Kidney (tissue), 13 donors: ENCODE measurements at regions not wholly inside any gene's neighbourhood (a gene's known extent, or its start where the extent isn't known, plus 50 kb on each side); places are given as distances from the start of the nearest gene placed in this dataset.
"Not testable (repeated sequence)": the region's sequence is repeated elsewhere in the genome, so short reads cannot be mapped to it uniquely, and the experiment has no call there.

Experiments
- DNase-seq, 5 donors: peaks; one replicate each; pipeline ENCODE4 v3.0.0-alpha.2; 2013 to 2020
- FAIRE-seq: peaks from 2 replicates; lab custom pipeline; 2012; peaks lifted over from hg19 to GRCh38; lab: Jason Lieb, UNC
- H3K27ac ChIP-seq, 2 donors: one replicate each; pipeline ENCODE4 v1.7.0; 2013; ENCODE audit warnings: low read depth in 2 of 2, low read length in 2 of 2, inconsistent platforms in 1 of 2
- H3K27me3 ChIP-seq: one replicate; pipeline ENCODE4 v1.7.1; 2013; ENCODE audit warnings: low read length, inconsistent platforms; ENCODE audit not compliant: control insufficient read depth, insufficient read depth
- H3K36me3 ChIP-seq, 3 donors: one replicate each; pipeline versions ENCODE4 v1.7.0 to v1.7.1; 2013; ENCODE audit warnings: low read length in 3 of 3, control low read depth in 1 of 3, inconsistent platforms in 1 of 3; ENCODE audit not compliant: insufficient read depth in 3 of 3, control insufficient read depth in 2 of 3
- H3K4me1 ChIP-seq, 3 donors: one replicate each; pipeline versions ENCODE4 v1.7.0 to v1.7.1; 2013; ENCODE audit warnings: low read length in 3 of 3, inconsistent platforms in 1 of 3, low read depth in 1 of 3; ENCODE audit not compliant: control insufficient read depth in 2 of 3, insufficient read depth in 2 of 3
- H3K4me3 ChIP-seq, 3 donors: one replicate each; pipeline versions ENCODE4 v1.7.0 to v1.8.1; 2013; ENCODE audit warnings: low read length in 3 of 3, control low read depth in 1 of 3, inconsistent platforms in 1 of 3
- H3K9ac ChIP-seq, 3 donors: one replicate each; pipeline versions ENCODE4 v1.7.0 to v1.7.1; 2013; ENCODE audit warnings: low read length in 3 of 3, control low read depth in 1 of 3, inconsistent platforms in 1 of 3
- H3K9me3 ChIP-seq, 3 donors: one replicate each; pipeline versions ENCODE4 v1.7.0 to v1.7.1; 2013; ENCODE audit warnings: low read length in 3 of 3, control low read depth in 1 of 3, inconsistent platforms in 1 of 3; ENCODE audit not compliant: control insufficient read depth in 2 of 3, insufficient read depth in 1 of 3
- CTCF ChIP-seq: IDR thresholded peaks from 3 replicates; pipeline ENCODE4 v1.5.1; 2012; ENCODE audit warnings: mild to moderate bottlenecking, moderate library complexity, borderline replicate concordance; ENCODE audit not compliant: insufficient read depth; ENCODE audit errors: extremely low read depth
- intact Hi-C: fragments of 100-400 bp; cut with DNase I; formaldehyde crosslinking; loops from one replicate; pipeline ENCODE4 v1.11.1; 2022
- donor health status: control.
- donor health status: control.
- donor health status: control.
- donor health status: control.
- donor health status: control.
- donor health status: DM: yes; HTN: yes; CAD: no.
- donor health status: Normal renal cell carcinoma (clear cell type).

GRCh38 chrX:78822157-78822690 is 74.7 kb downstream of the LPAR4 start:
- no peak for DNase-seq
- no peaks in the 10 kb centered on the region for H3K27me3 ChIP-seq
- intact Hi-C loops, result no loop called here
- H3K9me3 ChIP-seq, result no peaks in the 10 kb centered on the region
- no peaks in the 10 kb centered on the region for H3K4me1 ChIP-seq
- no peak overlapping the region for H3K4me3 ChIP-seq
- FAIRE-seq, result no peak
- H3K9ac ChIP-seq, result no peak overlapping the region
- no peak for TF ChIP-seq CTCF
- no peak overlapping the region for H3K27ac ChIP-seq
- H3K36me3 ChIP-seq, result no peaks in the 10 kb centered on the region

- H3K4me1 ChIP-seq, result no peaks in the 10 kb centered on the region
- H3K9ac ChIP-seq, result no peak overlapping the region
- H3K27me3 ChIP-seq, result no peaks in the 10 kb centered on the region
- H3K36me3 ChIP-seq, result no peaks in the 10 kb centered on the region
- intact Hi-C loops, result no loop called here
- no peak for FAIRE-seq
- no peak overlapping the region for H3K4me3 ChIP-seq
- no peak for DNase-seq
- no peaks in the 10 kb centered on the region for H3K9me3 ChIP-seq
- no peak for TF ChIP-seq CTCF
- H3K27ac ChIP-seq, result no peak overlapping the region
Observed at GRCh38 chrX:78831523-78831922, 84.0 kb downstream of the LPAR4 start.

- no peaks in the 10 kb centered on the region for H3K9me3 ChIP-seq
- H3K27ac ChIP-seq, result no peak overlapping the region
- intact Hi-C loops, result no loop called here
- H3K4me3 ChIP-seq, result no peak overlapping the region
- no peaks in the 10 kb centered on the region for H3K27me3 ChIP-seq
- DNase-seq (no peak), FAIRE-seq (no peak)
- no peaks in the 10 kb centered on the region for H3K4me1 ChIP-seq
- no peak overlapping the region for H3K9ac ChIP-seq
- H3K36me3 ChIP-seq, result no peaks in the 10 kb centered on the region
- no peak for TF ChIP-seq CTCF
Observed at GRCh38 chrX:78838709-78839108, 91.2 kb downstream of the LPAR4 start.

GRCh38 chrX:78839711-78840110 is 92.2 kb downstream of the LPAR4 start:
- no peak overlapping the region for H3K4me3 ChIP-seq
- H3K27me3 ChIP-seq, result no peaks in the 10 kb centered on the region
- no peak for TF ChIP-seq CTCF
- intact Hi-C loops, result no loop called here
- H3K9ac ChIP-seq, result no peak overlapping the region
- H3K4me1 ChIP-seq, result no peaks in the 10 kb centered on the region
- no peaks in the 10 kb centered on the region for H3K36me3 ChIP-seq
- FAIRE-seq (no peak), DNase-seq (no peak)
- H3K9me3 ChIP-seq, result no peaks in the 10 kb centered on the region
- H3K27ac ChIP-seq, result no peak overlapping the region

- H3K9me3 ChIP-seq, H3K9ac ChIP-seq, H3K27me3 ChIP-seq, H3K4me1 ChIP-seq, H3K27ac ChIP-seq, intact Hi-C loops, H3K4me3 ChIP-seq, DNase-seq, H3K36me3 ChIP-seq: not testable (repeated sequence)
- peak; percentile 91 for FAIRE-seq
Observed at GRCh38 chrX:78844218-78844617, 96.7 kb downstream of the LPAR4 start.
